NCI-H345 (cell line): ENCODE measurements at regions not wholly inside any gene's neighbourhood (a gene's known extent, or its start where the extent isn't known, plus 50 kb on each side); places are given as distances from the start of the nearest gene placed in this dataset.
"Not testable (repeated sequence)": the region's sequence is repeated elsewhere in the genome, so short reads cannot be mapped to it uniquely, and the experiment has no call there.

Source experiments
- DNase-seq: peaks from one replicate; lab custom pipeline; 2025; lab: John Stamatoyannopoulos, UW

DNA sequence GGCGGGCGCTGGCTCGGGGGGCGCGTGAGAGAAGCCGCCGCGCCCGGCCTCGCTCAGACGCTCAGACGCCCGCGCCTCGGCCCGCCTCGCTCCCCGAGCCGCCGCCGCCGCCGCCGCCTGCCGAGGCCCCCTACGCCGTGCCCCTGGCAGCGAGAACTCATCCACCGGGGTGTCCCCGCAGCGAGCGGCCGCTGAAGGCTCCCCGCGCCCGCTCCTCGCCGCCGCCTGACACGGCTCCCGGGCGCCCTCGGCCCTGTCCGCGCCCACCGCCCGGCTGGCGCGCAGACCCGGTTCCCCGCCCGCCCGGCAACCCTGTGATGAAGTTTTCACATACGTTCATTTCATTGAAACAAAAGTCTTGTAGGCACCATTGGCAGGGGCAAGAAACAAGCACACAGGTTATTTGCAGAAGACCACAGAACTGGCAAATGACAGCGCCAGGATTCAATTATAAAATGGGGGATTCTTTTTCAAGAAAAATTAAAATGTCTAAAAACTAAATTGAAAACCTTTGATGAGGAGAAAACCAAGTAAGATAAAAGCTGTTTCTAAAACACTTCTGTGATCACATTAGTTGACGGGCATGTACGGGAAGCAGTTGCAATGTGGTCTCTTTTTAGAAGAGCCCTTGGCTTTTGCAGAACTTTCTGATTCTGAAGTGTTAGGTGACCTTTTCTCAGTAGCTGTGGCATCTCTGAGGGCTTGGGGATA is 50.5 kb upstream of the TUBA3D start:
- DNase-seq, result peak; percentile 5

DNA sequence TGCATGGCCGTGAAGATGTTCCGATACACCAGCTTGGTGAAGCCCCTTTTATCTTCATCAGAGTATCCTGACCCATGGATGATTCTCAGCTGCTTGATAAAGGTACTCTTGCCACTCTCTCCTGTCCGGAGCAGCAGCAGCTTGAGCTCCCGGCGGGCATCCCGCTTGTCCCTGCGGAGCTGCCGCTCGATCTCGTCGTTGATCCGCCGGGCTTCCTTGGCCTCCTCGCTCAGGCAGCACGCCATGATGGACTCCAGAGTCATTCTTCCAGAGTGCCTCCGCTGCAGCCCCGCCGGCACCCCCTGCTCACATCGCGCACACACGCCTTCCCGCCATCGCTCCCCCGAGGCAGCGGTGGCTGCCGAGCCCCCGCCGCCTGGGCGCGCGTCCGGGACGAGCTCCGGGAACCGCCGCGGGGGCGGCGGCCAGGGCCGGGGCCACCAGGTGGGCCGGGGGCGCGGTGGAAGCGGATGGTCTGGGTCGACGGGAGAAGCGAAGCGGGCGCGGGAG is 51.3 kb upstream of the TUBA3D start:
- peak; percentile 30 for DNase-seq

DNA sequence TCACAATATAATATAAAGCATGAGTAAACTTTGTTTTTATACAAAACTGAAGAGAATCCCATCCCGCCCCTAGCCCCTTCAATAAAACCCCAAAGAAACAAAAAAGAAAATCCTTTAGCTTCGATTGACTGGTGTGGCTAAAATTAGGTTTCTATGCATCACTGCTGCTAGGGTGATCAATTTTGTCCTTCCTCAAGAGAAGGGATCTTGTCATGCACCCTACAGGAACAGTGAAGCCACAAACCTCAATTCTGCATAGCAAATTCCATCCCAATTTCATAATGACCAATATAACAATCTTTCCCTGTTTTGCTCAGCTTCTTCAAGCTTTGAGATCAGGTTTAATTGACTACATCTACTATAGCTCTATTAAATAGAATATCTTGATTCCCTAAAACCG is 55.2 kb upstream of the TUBA3D start:
- DNase-seq, result not testable (repeated sequence)

DNA sequence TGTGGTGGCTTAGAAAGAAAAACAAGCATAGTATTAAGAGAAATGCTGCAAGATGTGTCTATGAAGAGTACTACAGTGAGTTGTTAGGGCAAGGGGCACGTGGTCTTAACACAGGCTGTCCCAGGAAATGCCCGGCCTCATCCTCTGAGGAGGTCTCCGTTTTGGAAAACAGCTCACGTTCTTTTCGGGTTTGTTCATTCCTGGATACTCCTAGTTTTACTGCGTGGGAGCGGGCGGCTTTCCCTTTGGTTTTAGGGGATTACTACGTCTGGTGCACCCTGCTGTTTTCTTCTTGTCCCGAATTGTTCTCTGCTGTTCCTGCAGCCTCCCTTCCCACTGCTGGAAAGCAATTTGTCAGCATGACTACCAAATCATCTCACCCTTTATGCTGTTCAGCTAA is 55.5 kb upstream of the RAB6D start:
- no peak for DNase-seq

DNA sequence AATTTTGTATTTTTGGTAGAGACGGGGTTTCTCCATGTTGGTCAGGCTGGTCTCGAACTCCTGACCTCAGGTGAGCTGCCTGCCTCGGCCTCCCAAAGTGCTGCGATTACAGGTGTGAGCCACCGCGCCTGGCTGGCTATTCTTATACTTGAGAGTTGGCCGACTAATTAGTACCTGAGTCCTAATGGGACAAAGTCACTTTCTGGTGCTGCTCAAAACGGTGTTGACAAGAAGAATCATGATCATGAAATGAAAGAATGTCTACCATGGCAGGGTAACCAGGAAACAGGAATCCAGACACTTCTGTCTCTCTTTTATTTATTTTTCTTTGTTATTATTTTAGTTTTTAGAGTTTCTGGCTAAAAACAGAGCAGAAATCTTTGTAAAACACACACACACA is 54.7 kb upstream of the RAB6D start:
- no peak for DNase-seq

DNA sequence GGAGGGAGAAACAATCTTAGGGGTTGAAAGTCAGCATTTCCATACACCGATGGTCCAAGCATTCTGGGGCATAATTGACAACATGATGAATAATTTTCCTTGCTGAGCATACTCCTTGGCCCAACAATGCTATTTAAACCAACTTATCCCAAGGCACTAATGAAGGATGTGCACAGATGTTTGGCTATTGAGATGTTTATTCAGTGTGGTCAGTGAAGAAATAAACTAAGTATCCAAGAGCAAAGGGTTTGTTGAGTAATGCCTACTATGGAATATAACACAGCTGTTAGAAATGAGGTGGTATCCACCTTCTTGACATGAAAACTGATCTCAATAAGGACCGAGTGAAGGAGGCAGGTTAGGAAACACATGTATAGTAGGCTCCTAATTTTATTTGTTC is 53.9 kb upstream of the RAB6D start:
- no peak for DNase-seq

DNA sequence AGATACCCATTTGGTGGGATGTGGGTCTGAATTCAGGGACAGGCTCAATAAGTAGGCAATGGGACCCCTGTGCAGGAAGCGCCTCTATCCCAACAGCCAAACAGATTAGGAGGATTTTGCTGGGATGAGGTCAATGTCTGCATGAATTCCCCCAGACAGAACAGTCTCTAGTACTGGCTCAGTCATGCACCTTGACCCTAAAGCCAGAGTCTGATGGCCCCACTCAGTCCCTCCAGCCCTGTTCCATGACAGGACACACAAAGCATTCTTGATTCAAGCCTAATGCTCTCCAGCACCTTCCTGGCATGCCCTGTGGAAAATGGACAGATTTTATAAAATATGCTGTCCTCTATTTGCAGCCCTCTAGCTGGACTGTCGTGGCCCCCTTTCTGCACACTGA is 49.8 kb upstream of the RAB6D start:
- DNase-seq, result no peak
